Fibroblast of the aortic adventitia (primary cell): ENCODE measurements at regions not wholly inside any gene's neighbourhood (a gene's known extent, or its start where the extent isn't known, plus 50 kb on each side); places are given as distances from the start of the nearest gene placed in this dataset.
A peak's percentile ranks its signal among the peaks of the same experiment; 100 is the strongest.

Experiments used
- DNase-seq: peaks from one replicate; pipeline ENCODE4 v3.0.0-alpha.2; 2010; ENCODE audit warnings: low read depth
- H3K4me3 ChIP-seq: 2 replicates; pipeline ENCODE4 v1.5.1; 2011; ENCODE audit warnings: low read depth, mild to moderate bottlenecking, control low read depth, low read length, moderate library complexity
- CTCF ChIP-seq: IDR thresholded peaks from 2 replicates; pipeline ENCODE4 v1.5.1; 2011; ENCODE audit warnings: mild to moderate bottlenecking, low read length, control low read depth, inconsistent platforms; ENCODE audit not compliant: insufficient read depth

GRCh38 chr9:134492281-134492691 is 149.3 kb upstream of the COL5A1 start:
- H3K4me3 ChIP-seq, result no peak overlapping the region
- TF ChIP-seq CTCF, result no peak
- peak; percentile 100 for DNase-seq

DNA sequence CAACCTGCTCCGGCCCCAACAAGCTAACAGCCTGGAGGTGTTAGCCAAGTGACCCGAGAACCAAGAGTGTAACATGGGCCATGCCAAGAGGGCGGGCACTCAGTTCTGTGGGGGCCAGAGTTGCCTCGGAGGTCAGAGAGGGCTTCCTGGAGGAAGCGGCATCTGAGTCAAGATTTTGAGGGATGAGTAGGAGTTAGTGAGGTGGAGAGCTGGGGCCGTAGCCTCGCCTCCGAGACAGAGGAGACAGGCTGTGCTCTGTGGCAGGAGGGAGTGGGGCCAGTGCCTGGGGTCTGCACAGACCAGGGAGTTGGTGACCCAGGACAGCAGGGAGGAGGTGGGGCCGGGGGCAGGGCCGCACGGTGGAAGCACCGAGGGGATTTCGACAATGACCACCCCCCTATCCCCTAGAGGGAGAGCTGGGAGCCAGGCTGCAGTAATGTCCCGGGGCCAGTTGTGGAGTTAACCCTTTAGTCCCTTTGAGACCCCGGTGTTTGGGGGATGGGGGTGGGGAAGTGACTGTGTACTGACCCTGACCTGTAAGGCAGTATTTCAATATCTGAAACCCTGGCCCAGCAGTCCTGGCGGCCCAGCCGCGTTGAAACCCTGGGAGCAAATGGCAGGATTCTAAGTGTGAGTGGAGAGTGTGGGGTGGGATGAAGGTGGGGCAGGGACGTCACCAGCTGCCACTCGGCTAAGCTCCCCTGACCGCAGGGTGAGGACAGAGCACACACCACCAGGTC is 148.7 kb upstream of the COL5A1 start:
- no peak for TF ChIP-seq CTCF
- DNase-seq, result no peak

DNA sequence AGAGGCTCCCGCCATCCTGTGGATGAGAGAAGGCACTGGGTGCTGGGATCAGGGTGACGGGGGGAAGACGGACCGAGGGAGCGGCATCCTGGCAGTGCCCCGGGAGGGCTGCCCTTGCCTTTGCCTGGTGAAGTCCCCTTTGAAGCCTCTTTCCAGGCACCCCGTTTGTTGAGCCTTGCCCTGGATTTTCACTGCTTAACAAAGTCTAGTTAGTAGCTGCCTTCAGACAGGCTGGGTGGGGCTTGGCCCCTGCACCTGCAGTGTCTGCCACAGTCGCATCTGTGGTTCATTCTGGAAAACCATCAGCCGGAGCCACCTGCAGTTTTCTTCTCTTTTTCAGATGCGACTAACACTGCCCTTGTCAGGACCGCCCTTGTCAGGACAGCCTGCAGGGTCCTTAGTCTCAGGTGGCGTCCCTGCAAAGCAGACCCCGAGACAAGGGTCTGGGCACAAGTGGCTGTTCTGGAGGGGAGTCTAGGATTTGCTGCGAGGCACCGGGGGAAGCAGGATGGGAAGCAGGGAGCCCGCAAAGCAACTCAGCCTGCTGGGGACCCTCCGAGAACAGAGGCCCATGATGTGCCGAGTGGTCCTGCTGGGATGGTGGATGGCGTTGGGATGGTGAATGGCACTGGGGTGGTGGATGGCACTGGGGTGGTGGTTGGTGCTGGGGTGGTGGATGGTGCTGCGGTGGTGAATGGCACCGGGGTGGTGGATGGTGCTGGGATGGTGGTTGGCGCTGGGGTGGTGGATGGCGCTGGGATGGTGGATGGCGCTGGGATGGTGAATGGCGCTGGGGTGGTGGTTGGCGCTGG is 147.9 kb upstream of the COL5A1 start:
- no peak for DNase-seq
- no peak overlapping the region for H3K4me3 ChIP-seq

More for the DNA sequence above, 148.7 kb upstream of the COL5A1 start:
- no peak overlapping the region for H3K4me3 ChIP-seq

GRCh38 chr9:134494273-134494815 is 147.3 kb upstream of the COL5A1 start:
- no peak for TF ChIP-seq CTCF
- H3K4me3 ChIP-seq, result no peak overlapping the region
- no peak for DNase-seq

More for the DNA sequence above, 147.9 kb upstream of the COL5A1 start:
- no peak for TF ChIP-seq CTCF

GRCh38 chr9:134494905-134495304 is 146.7 kb upstream of the COL5A1 start:
- DNase-seq, result no peak
- no peak for TF ChIP-seq CTCF
- H3K4me3 ChIP-seq, result no peak overlapping the region

GRCh38 chr9:134495881-134496412 is 145.7 kb upstream of the COL5A1 start:
- TF ChIP-seq CTCF, result no peak
- DNase-seq, result no peak
- H3K4me3 ChIP-seq, result no peak overlapping the region
